ENCODE measurements at regions not wholly inside any gene's neighbourhood (a gene's known extent, or its start where the extent isn't known, plus 50 kb on each side); places are given as distances from the start of the nearest gene placed in this dataset.
"Not testable (repeated sequence)": the region's sequence is repeated elsewhere in the genome, so short reads cannot be mapped to it uniquely, and the experiment has no call there.

DNA sequence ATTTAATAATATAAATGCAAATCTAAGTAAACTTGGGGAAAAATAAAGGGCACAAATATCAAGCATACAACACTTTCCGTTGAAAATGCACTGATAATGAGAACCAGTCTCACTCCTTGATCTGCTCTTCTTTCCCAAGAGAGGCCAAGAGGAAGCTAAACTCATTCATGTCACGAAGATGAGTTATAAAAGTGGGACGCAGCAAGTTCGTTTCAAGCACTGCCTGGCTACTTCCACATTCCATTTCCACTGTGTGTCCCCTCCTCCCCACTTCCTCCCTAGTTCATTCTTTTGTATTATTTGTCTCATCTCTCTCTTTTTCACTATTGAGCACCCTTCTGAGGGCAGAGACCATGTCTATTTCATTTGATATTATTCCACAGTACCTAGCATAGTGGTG, 158.1 kb downstream of the SLC24A2 start:
- H3K4me3 ChIP-seq (ENCODE audit: low read depth, low read length) = no peak overlapping the region
- DNase-seq (ENCODE audit: low read depth) = no peak
- no peak for TF ChIP-seq CTCF (IDR thresholded peaks at IDR 0.05; ENCODE audit: low read depth, low read length, missing control alignments)

GRCh38 chr9:19629488-19629887, 159.3 kb downstream of the SLC24A2 start:
- no peak for TF ChIP-seq CTCF (IDR thresholded peaks at IDR 0.05; ENCODE audit: low read depth, low read length, missing control alignments)
- no peak for DNase-seq (ENCODE audit: low read depth)
- H3K4me3 ChIP-seq (ENCODE audit: low read depth, low read length) = no peak overlapping the region

- DNase-seq (ENCODE audit: low read depth); H3K4me3 ChIP-seq (ENCODE audit: low read depth, low read length): not testable (repeated sequence)
Observed at GRCh38 chr9:19625426-19625825, 163.4 kb downstream of the SLC24A2 start.

GRCh38 chr9:19624519-19624918, 164.3 kb downstream of the SLC24A2 start:
- no peak for TF ChIP-seq CTCF (IDR thresholded peaks at IDR 0.05; ENCODE audit: low read depth, low read length, missing control alignments)
- DNase-seq (ENCODE audit: low read depth) = no peak

GRCh38 chr9:19623941-19624340, 164.9 kb downstream of the SLC24A2 start:
- H3K4me3 ChIP-seq (ENCODE audit: low read depth, low read length) = no peak overlapping the region
- no peak for DNase-seq (ENCODE audit: low read depth)
- no peak for TF ChIP-seq CTCF (IDR thresholded peaks at IDR 0.05; ENCODE audit: low read depth, low read length, missing control alignments)

More at GRCh38 chr9:19624519-19624918, 164.3 kb downstream of the SLC24A2 start:
- H3K4me3 ChIP-seq (ENCODE audit: low read depth, low read length) = no peak overlapping the region

- H3K4me3 ChIP-seq (ENCODE audit: low read depth, low read length) = no peak overlapping the region
- no peak for TF ChIP-seq CTCF (IDR thresholded peaks at IDR 0.05; ENCODE audit: low read depth, low read length, missing control alignments)
- DNase-seq (ENCODE audit: low read depth) = no peak
Observed at GRCh38 chr9:19620326-19620725, 168.5 kb downstream of the SLC24A2 start.

GRCh38 chr9:19619221-19619620, 169.6 kb downstream of the SLC24A2 start:
- DNase-seq (ENCODE audit: low read depth) = no peak
- no peak overlapping the region for H3K4me3 ChIP-seq (ENCODE audit: low read depth, low read length)
- no peak for TF ChIP-seq CTCF (IDR thresholded peaks at IDR 0.05; ENCODE audit: low read depth, low read length, missing control alignments)

DNA sequence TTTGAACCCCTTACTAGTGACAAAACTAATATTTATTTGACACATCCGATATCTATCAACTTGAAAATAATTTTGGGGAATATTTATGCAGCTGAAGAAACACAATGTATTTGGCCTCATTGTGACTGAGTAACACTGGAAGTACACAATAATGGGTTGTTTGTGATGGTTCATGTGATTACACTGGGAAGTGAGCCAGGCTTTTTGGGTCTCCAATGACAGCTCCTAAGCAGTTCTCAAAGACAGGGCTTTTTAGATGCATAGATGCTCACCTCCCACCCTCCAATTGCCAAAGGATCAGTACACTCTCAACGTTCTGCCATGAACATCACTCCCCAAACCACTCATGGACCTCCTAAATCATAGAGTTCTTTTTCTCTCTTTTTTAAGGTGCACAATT, 170.0 kb downstream of the SLC24A2 start:
- no peak for DNase-seq (ENCODE audit: low read depth)
- H3K4me3 ChIP-seq (ENCODE audit: low read depth, low read length) = no peak overlapping the region
- no peak for TF ChIP-seq CTCF (IDR thresholded peaks at IDR 0.05; ENCODE audit: low read depth, low read length, missing control alignments)
